Esophagus muscularis mucosa (tissue), 4 donors: ENCODE measurements at regions not wholly inside any gene's neighbourhood (a gene's known extent, or its start where the extent isn't known, plus 50 kb on each side); places are given as distances from the start of the nearest gene placed in this dataset.
A peak's percentile ranks its signal among the peaks of the same experiment; 100 is the strongest.

Experiments
- DNase-seq: peaks from one replicate; pipeline ENCODE4 v3.0.0-alpha.2; 2017; ENCODE audit errors: extremely low spot score
- H3K27ac ChIP-seq, 4 donors: fragments of 200-600 bp; sonication (generic); replicated peaks in 1 of 4; 1 replicate in 3 of 4; 2 replicates in 1 of 4; pipeline ENCODE4 v1.5.1; 2016 to 2019; ENCODE audit warnings: mild to moderate bottlenecking in 1 of 4
- H3K27me3 ChIP-seq, 4 donors: fragments of 200-600 bp; sonication (generic); one replicate each; pipeline versions ENCODE4 v1.5.1 to v1.6.0; 2016 to 2019
- H3K36me3 ChIP-seq, 4 donors: fragments of 200-600 bp; sonication (generic); one replicate each; pipeline ENCODE4 v1.5.1; 2016 to 2019
- H3K4me1 ChIP-seq, 4 donors: fragments of 200-600 bp; sonication (generic); one replicate each; pipeline ENCODE4 v1.5.1; 2016 to 2019
- H3K4me3 ChIP-seq, 4 donors: fragments of 200-600 bp; sonication (generic); 1 replicate in 2 of 4; 2 replicates in 2 of 4; pipeline ENCODE4 v1.5.1; 2016 to 2019; ENCODE audit warnings: mild to moderate bottlenecking in 4 of 4, moderate library complexity in 1 of 4
- H3K9me3 ChIP-seq, 4 donors: fragments of 200-600 bp; sonication (generic); 1 replicate in 3 of 4; 2 replicates in 1 of 4; pipeline ENCODE4 v1.5.1; 2016 to 2019
- CTCF ChIP-seq, 3 experiments: fragments of 200-600 bp in 2 of 3; fragments of 450-650 bp in 1 of 3; sonication (generic) in 2 of 3; IDR thresholded peaks; one replicate each; pipeline ENCODE4 v1.5.1; 2017 to 2019; ENCODE audit warnings: antibody characterized with exemption in 3 of 3, mild to moderate bottlenecking in 2 of 3, moderate library complexity in 1 of 3
- EP300 ChIP-seq: sonication (generic); formaldehyde crosslinking; IDR thresholded peaks from one replicate; pipeline ENCODE4 v1.6.1; 2017; ENCODE audit warnings: antibody characterized with exemption
- POLR2A ChIP-seq: fragments of 450-650 bp; IDR thresholded peaks from one replicate; pipeline ENCODE4 v1.6.1; 2017; ENCODE audit warnings: antibody characterized with exemption, moderate library complexity, mild to moderate bottlenecking, low read depth
- POLR2AphosphoS5 ChIP-seq, 2 donors: sonication (generic); formaldehyde crosslinking; IDR thresholded peaks; one replicate each; pipeline ENCODE4 v1.6.1; 2017; ENCODE audit warnings: antibody characterized with exemption in 2 of 2
- WGBS: methylation state at CpG from one replicate; pipeline ENCODE4 v1.1.5; 2018; 5-methylcytosine and 5-hydroxymethylcytosine counted together
- intact Hi-C: fragments of 100-400 bp; cut with DNase I; formaldehyde crosslinking; loops from one replicate; pipeline ENCODE4 v1.15.1; 2023

GRCh38 chr10:29725133-29725720 is 90.5 kb upstream of the SVIL start:
- peak overlapping the region in 2 of 4 donors; percentile 8 to 12 for H3K4me3 ChIP-seq
- intact Hi-C loops: no loop called here
- TF ChIP-seq EP300 (no peak), POLR2AphosphoS5 (IDR thresholded peaks at IDR 0.05) (peak in 1 of 2 donors; percentile 21), POLR2A (no peak), CTCF (IDR thresholded peaks at IDR 0.05) (no peak)

GRCh38 chr10:29723726-29724125 is 89.0 kb upstream of the SVIL start:
- H3K9me3 ChIP-seq: peaks cover 0 to 9% (median 4%) of the 10 kb centered on the region in 4 donors

More at GRCh38 chr10:29725133-29725720, 90.5 kb upstream of the SVIL start:
- Histone ChIP-seq H3K36me3 (peaks cover 0 to 8% (median 3%) of the 10 kb centered on the region in 4 donors), H3K27ac (peak overlapping the region; percentile 53 to 99 (median 98)), H3K27me3 (no peaks in the 10 kb centered on the region), H3K4me1 (peaks cover 24 to 90% (median 86%) of the 10 kb centered on the region in 4 donors), H3K9me3 (peaks cover 0 to 2% (median under 1%) of the 10 kb centered on the region in 4 donors)
- 47% methylated on average over 6 of the region's 6 CpGs for WGBS
- DNase-seq: peak; percentile 47

GRCh38 chr10:29722777-29723176 is 88.0 kb upstream of the SVIL start:
- 70% methylated on average over 4 of the region's 4 CpGs for WGBS
- peak overlapping the region; percentile 38 to 99 (median 80) for H3K27ac ChIP-seq
- no peak for TF ChIP-seq EP300
- peak in 1 of 2 donors; percentile 27 for TF ChIP-seq POLR2AphosphoS5 (IDR thresholded peaks at IDR 0.05)
- TF ChIP-seq POLR2A: no peak
- TF ChIP-seq CTCF (IDR thresholded peaks at IDR 0.05): no peak
- H3K4me1 ChIP-seq: peaks cover 22 to 80% (median 74%) of the 10 kb centered on the region in 4 donors
- H3K9me3 ChIP-seq: peaks cover 0 to 9% (median 4%) of the 10 kb centered on the region in 4 donors
- intact Hi-C loops: no loop called here
- peaks cover 0 to 5% (median 0%) of the 10 kb centered on the region in 4 donors for H3K36me3 ChIP-seq
- peak; percentile 19 for DNase-seq
- peak overlapping the region in 1 of 4 donors; percentile 0 for H3K4me3 ChIP-seq
- H3K27me3 ChIP-seq: no peaks in the 10 kb centered on the region

More at GRCh38 chr10:29723726-29724125, 89.0 kb upstream of the SVIL start:
- 39% methylated on average over 2 of the region's 2 CpGs for WGBS
- TF ChIP-seq EP300: no peak
- TF ChIP-seq POLR2AphosphoS5 (IDR thresholded peaks at IDR 0.05): no peak
- TF ChIP-seq CTCF (IDR thresholded peaks at IDR 0.05): no peak
- no peak for TF ChIP-seq POLR2A
- Histone ChIP-seq H3K36me3 (peaks cover 0 to 5% (median 0%) of the 10 kb centered on the region in 4 donors), H3K27ac (peak overlapping the region; percentile 38 to 99 (median 80)), H3K4me3 (peak overlapping the region in 1 of 4 donors; percentile 0), H3K27me3 (no peaks in the 10 kb centered on the region), H3K4me1 (peaks cover 24 to 81% (median 78%) of the 10 kb centered on the region in 4 donors)
- DNase-seq: no peak
- intact Hi-C loops: no loop called here

- intact Hi-C loops: no loop called here
- DNase-seq: no peak
- Histone ChIP-seq H3K27ac (no peak overlapping the region), H3K36me3 (no peaks in the 10 kb centered on the region), H3K9me3 (peaks cover 0 to 9% (median 4%) of the 10 kb centered on the region in 4 donors), H3K27me3 (no peaks in the 10 kb centered on the region), H3K4me3 (no peak overlapping the region), H3K4me1 (peaks cover 6 to 71% (median 66%) of the 10 kb centered on the region in 4 donors)
- TF ChIP-seq POLR2A (no peak), CTCF (IDR thresholded peaks at IDR 0.05) (no peak)
These were observed 85.4 kb upstream of the SVIL start for GRCh38 chr10:29720149-29720548.
